ENCODE measurements at regions not wholly inside any gene's neighbourhood (a gene's known extent, or its start where the extent isn't known, plus 50 kb on each side); places are given as distances from the start of the nearest gene placed in this dataset.

GRCh38 chr12:107891967-107892366 lies 117.5 kb downstream of the ASCL4 start:
- peak; percentile 27 for DNase-seq (ENCODE audit: low spot score)

GRCh38 chr12:107894589-107894988 lies 120.1 kb downstream of the ASCL4 start:
- no peak for DNase-seq (ENCODE audit: low spot score)

GRCh38 chr12:107895966-107896365 lies 121.5 kb downstream of the ASCL4 start:
- no peak for DNase-seq (ENCODE audit: low spot score)

GRCh38 chr12:107900588-107900987 lies 126.1 kb downstream of the ASCL4 start:
- DNase-seq (ENCODE audit: low spot score): no peak

DNA sequence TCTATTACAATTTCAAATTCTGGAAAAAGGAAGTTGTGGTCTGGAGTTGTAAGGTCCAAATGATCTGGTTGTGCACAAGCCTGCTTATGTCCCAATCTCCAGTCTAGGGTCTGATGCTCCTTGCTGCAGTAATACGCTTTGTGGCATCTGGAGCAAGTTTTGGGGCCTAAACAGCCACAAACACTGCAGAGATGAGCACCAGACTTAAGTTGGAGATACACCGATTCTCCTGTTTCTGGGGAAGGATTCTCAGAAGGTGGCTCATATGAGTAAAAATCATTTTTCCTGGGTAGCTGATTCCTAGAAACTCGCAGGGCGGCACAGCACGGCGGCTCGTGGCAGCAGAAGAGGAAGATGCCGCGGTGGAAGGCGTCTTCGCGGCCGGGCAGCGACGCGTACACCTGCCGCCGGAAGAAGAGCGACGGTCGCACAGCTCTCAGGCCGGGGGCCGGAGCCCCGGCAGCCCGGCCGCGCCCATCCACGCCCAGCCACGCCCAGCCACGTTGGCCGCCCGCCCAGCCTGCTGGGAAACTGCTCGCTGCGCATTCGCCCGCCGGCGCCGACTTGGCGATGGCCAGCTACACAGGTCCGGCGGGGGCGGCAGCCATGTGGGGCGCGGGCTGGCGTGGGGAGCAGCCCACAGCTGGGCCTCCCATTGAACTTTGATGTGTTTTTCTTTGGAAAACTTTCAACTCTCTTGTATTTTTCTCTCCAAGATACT lies 129.0 kb downstream of the ASCL4 start:
- DNase-seq (ENCODE audit: low spot score): no peak

GRCh38 chr12:107906707-107907106 lies 132.2 kb downstream of the ASCL4 start:
- DNase-seq (ENCODE audit: low spot score): no peak

GRCh38 chr12:107912421-107913004 lies 138.0 kb downstream of the ASCL4 start:
- DNase-seq (ENCODE audit: low spot score): peak; percentile 62

DNA sequence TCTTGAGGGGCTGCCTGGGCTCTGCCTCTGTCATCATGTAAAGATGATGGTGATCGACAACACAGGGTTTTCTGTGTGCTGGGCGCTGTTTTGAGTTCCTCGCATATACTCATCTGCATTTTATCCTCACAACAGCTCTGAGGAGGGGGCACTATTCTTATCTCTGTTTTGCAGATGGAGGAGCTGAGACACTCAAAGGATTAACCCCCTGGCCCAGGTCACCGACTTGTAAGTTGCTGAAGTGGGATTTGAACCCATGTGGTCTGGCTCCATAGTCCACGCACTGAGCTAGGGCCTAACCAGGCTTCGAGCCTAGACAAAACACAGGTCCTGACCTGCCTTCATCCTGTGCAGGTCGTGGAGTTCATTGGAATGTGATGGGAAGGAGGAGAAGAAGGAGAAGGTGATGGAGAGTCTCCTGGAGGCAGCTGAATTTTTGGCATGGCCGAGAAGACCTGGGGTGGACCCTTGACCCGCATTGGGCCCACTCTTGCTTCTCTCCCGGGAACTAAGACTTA lies 140.0 kb downstream of the ASCL4 start:
- DNase-seq (ENCODE audit: low spot score): no peak

- DNase-seq (ENCODE audit: low spot score): no peak
These were observed 143.7 kb downstream of the ASCL4 start for GRCh38 chr12:107917912-107918800.

DNA sequence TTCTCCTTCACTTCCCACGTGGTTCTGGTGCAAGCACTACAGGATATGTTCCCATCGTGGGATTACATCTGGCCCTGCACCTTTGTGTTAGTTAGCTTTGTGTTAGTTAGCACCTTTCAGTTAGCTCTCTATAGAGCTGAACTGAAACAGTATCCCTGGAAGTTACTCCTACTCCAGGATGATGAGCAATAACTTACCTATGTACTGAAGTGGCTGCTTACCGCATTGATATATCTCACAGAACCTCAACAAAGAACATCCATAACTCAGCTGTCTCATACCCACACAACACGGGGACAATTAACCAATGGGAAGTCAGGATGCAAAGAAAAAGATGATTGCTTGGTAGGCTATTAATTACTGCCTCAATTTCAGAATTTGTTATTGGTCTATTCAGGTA lies 146.6 kb downstream of the ASCL4 start:
- no peak for DNase-seq (ENCODE audit: low spot score)

- DNase-seq (ENCODE audit: low spot score): no peak
These were observed 150.6 kb downstream of the ASCL4 start for GRCh38 chr12:107925125-107925524.

GRCh38 chr12:107929436-107929835 lies 154.9 kb downstream of the ASCL4 start:
- peak; percentile 68 for DNase-seq (ENCODE audit: low spot score)

- no peak for DNase-seq (ENCODE audit: low spot score)
These were observed 157.3 kb downstream of the ASCL4 start for GRCh38 chr12:107931761-107932160.

DNA sequence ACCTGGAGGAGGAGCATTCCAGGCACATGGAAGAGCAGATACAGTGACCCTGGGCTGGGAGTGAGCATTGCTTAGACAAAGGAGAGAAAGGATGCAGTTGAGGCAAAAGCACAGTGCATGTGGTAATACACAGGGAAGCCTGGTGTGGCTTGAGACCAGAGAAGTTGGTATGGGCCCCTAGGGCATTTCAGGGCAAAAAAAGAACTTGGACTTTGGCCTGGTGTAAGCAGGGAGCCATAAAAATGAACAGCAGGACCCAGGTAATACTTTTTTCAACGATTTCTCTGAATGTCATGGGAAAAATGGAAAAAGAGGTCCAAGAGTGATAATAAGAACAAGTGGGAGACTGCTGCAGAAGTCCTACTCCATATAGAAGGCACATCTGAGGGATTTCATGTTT lies 163.9 kb downstream of the ASCL4 start:
- no peak for DNase-seq (ENCODE audit: low spot score)

DNA sequence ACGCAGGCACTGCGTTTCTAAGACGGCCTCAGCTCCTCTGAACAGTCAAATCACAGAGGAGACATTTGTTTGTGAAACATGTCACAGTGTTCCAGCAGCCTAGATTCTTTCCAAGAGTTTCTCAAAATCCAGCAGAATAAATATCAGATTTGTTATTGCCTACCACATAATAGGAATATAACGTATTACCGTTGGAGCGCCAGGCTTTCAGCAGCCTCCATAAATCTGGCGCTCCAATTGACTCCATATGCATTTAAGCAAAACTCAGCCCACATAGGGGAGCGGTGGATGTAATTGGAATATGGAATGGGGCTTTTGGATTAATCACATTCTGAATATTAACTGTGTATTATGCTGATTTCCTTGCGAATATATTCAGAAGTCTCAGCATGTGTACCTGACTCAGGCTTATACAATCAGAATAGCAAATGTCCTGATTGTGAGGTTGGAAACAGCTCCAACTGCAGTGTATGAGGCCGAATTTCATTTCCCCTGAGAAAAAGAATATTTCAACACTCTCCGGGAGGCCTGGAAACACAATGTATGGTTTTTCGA lies 174.0 kb downstream of the ASCL4 start:
- no peak for DNase-seq (ENCODE audit: low spot score)

GRCh38 chr12:107951024-107951423 lies 176.5 kb downstream of the ASCL4 start:
- no peak for DNase-seq (ENCODE audit: low spot score)

GRCh38 chr12:107955966-107956643 lies 173.0 kb upstream of the WSCD2 start:
- DNase-seq (ENCODE audit: low spot score): no peak

DNA sequence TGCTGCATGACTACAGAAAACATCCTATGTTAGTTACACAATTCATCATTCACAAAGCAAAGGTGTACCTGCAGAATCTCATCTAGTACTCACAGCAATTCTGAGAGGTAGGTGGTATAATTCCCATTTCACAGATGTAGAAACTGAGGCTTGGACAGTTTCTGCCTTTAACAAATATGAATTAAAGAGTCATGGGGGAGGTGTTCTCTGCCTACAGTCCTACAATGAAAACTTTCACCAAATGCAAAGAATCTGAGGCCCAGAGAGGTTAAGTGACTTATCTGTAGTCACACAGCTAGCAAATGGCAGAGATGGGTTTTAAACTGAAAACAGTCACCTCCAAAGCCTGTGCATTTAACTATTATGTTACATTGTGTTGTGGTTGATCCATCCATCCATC lies 171.6 kb upstream of the WSCD2 start:
- no peak for DNase-seq (ENCODE audit: low spot score)

DNA sequence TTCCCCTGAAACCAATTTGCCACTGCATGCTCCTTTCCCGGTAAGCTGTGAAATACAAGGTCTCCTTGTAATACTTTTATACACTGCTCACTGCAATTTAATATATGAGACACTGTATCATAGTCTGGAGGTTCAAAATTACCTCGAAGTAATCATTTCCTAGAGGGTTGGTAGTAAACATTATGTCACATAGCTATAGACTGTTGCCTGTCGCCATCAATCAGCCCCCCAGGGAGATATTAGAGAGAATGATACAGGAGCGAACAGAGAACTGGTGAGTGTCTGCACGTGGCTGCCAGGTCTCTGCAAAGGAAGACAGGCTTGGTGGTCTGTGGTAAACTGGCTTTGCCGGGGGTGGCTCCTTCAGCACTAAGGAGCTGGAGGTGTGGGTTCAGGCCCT lies 165.5 kb upstream of the WSCD2 start:
- DNase-seq (ENCODE audit: low spot score): no peak

- DNase-seq (ENCODE audit: low spot score): no peak
These were observed 161.9 kb upstream of the WSCD2 start for GRCh38 chr12:107967170-107967569.

GRCh38 chr12:107973950-107974349 lies 155.1 kb upstream of the WSCD2 start:
- DNase-seq (ENCODE audit: low spot score): no peak

- DNase-seq (ENCODE audit: low spot score): no peak
These were observed 152.8 kb upstream of the WSCD2 start for GRCh38 chr12:107976331-107976730.
